Kidney (tissue), 13 donors: ENCODE measurements at regions not wholly inside any gene's neighbourhood (a gene's known extent, or its start where the extent isn't known, plus 50 kb on each side); places are given as distances from the start of the nearest gene placed in this dataset.
A peak's percentile ranks its signal among the peaks of the same experiment; 100 is the strongest.

ENCODE experiments used
- DNase-seq, 5 donors: peaks; one replicate each; pipeline ENCODE4 v3.0.0-alpha.2; 2013 to 2020
- FAIRE-seq: peaks from 2 replicates; lab custom pipeline; 2012; peaks lifted over from hg19 to GRCh38; lab: Jason Lieb, UNC
- H3K27ac ChIP-seq, 2 donors: one replicate each; pipeline ENCODE4 v1.7.0; 2013; ENCODE audit warnings: low read depth in 2 of 2, low read length in 2 of 2, inconsistent platforms in 1 of 2
- H3K27me3 ChIP-seq: one replicate; pipeline ENCODE4 v1.7.1; 2013; ENCODE audit warnings: low read length, inconsistent platforms; ENCODE audit not compliant: control insufficient read depth, insufficient read depth
- H3K36me3 ChIP-seq, 3 donors: one replicate each; pipeline versions ENCODE4 v1.7.0 to v1.7.1; 2013; ENCODE audit warnings: low read length in 3 of 3, control low read depth in 1 of 3, inconsistent platforms in 1 of 3; ENCODE audit not compliant: insufficient read depth in 3 of 3, control insufficient read depth in 2 of 3
- H3K4me1 ChIP-seq, 3 donors: one replicate each; pipeline versions ENCODE4 v1.7.0 to v1.7.1; 2013; ENCODE audit warnings: low read length in 3 of 3, inconsistent platforms in 1 of 3, low read depth in 1 of 3; ENCODE audit not compliant: control insufficient read depth in 2 of 3, insufficient read depth in 2 of 3
- H3K4me3 ChIP-seq, 3 donors: one replicate each; pipeline versions ENCODE4 v1.7.0 to v1.8.1; 2013; ENCODE audit warnings: low read length in 3 of 3, control low read depth in 1 of 3, inconsistent platforms in 1 of 3
- H3K9ac ChIP-seq, 3 donors: one replicate each; pipeline versions ENCODE4 v1.7.0 to v1.7.1; 2013; ENCODE audit warnings: low read length in 3 of 3, control low read depth in 1 of 3, inconsistent platforms in 1 of 3
- H3K9me3 ChIP-seq, 3 donors: one replicate each; pipeline versions ENCODE4 v1.7.0 to v1.7.1; 2013; ENCODE audit warnings: low read length in 3 of 3, control low read depth in 1 of 3, inconsistent platforms in 1 of 3; ENCODE audit not compliant: control insufficient read depth in 2 of 3, insufficient read depth in 1 of 3
- intact Hi-C: fragments of 100-400 bp; cut with DNase I; formaldehyde crosslinking; loops from one replicate; pipeline ENCODE4 v1.11.1; 2022
- TF ChIP-seq, protein P1 (sequence below): IDR thresholded peaks from 3 replicates; pipeline ENCODE4 v1.5.1; 2012; ENCODE audit warnings: mild to moderate bottlenecking, moderate library complexity, borderline replicate concordance; ENCODE audit not compliant: insufficient read depth; ENCODE audit errors: extremely low read depth
- donor health status: control.
- donor health status: control.
- donor health status: control.
- donor health status: control.
- donor health status: control.
- donor health status: DM: yes; HTN: yes; CAD: no.
- donor health status: Normal renal cell carcinoma (clear cell type).

DNA sequence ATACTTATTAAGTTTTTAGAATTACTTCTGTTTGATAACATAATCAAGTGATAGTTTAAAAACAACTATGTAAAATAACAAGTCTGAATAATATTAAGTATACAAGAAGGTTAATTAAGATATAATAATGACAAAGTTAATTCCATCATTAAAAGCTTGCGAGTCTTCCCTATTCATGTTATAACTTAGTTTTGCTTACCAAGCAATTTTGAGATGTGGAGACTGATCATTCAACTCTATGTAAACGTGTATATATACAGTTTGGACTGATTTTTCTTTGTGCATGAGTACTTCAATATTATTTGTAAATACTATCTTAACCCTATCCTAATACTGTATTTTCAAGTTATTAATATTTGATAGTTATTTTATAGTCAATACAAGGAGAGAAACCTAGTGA is 870.9 kb downstream of the GBE1 start:
- DNase-seq (no peak), FAIRE-seq (no peak)
- Histone ChIP-seq H3K9me3 (peaks cover 0 to 4% (median 0%) of the 10 kb centered on the region in 3 donors), H3K4me3 (no peak overlapping the region), H3K27me3 (no peaks in the 10 kb centered on the region), H3K27ac (no peak overlapping the region), H3K36me3 (no peaks in the 10 kb centered on the region), H3K4me1 (no peaks in the 10 kb centered on the region), H3K9ac (no peak overlapping the region)
- intact Hi-C loops, result no loop called here
- TF ChIP-seq, protein P1, sequence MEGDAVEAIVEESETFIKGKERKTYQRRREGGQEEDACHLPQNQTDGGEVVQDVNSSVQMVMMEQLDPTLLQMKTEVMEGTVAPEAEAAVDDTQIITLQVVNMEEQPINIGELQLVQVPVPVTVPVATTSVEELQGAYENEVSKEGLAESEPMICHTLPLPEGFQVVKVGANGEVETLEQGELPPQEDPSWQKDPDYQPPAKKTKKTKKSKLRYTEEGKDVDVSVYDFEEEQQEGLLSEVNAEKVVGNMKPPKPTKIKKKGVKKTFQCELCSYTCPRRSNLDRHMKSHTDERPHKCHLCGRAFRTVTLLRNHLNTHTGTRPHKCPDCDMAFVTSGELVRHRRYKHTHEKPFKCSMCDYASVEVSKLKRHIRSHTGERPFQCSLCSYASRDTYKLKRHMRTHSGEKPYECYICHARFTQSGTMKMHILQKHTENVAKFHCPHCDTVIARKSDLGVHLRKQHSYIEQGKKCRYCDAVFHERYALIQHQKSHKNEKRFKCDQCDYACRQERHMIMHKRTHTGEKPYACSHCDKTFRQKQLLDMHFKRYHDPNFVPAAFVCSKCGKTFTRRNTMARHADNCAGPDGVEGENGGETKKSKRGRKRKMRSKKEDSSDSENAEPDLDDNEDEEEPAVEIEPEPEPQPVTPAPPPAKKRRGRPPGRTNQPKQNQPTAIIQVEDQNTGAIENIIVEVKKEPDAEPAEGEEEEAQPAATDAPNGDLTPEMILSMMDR, result no peak

DNA sequence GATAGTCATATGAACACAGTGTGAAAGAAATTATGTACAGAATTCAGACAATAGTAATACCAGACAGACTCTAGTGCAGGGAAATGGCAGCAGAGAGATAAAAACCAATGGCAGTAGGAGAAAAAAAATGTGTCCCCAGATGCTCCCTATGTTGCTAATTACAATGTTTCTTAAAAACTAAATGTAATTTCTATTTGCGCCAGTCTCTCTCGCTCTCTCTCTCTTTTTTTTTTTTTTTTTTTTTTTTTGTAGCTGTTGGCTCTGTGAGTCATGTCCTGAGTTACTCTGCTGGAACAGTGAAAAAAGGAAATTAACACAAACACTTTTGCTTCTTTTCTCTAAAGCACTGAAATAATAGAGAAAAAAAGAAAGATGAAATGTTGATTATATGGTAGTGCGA is 871.9 kb downstream of the GBE1 start:
- H3K27me3 ChIP-seq, result no peaks in the 10 kb centered on the region
- DNase-seq, result no peak
- H3K4me3 ChIP-seq, result no peak overlapping the region
- no peaks in the 10 kb centered on the region for H3K4me1 ChIP-seq
- no peaks in the 10 kb centered on the region for H3K36me3 ChIP-seq
- TF ChIP-seq, protein P1, result no peak
- no peak overlapping the region for H3K9ac ChIP-seq
- H3K27ac ChIP-seq, result no peak overlapping the region
- intact Hi-C loops, result no loop called here
- no peak for FAIRE-seq
- H3K9me3 ChIP-seq, result peaks cover 0 to 4% (median 0%) of the 10 kb centered on the region in 3 donors

DNA sequence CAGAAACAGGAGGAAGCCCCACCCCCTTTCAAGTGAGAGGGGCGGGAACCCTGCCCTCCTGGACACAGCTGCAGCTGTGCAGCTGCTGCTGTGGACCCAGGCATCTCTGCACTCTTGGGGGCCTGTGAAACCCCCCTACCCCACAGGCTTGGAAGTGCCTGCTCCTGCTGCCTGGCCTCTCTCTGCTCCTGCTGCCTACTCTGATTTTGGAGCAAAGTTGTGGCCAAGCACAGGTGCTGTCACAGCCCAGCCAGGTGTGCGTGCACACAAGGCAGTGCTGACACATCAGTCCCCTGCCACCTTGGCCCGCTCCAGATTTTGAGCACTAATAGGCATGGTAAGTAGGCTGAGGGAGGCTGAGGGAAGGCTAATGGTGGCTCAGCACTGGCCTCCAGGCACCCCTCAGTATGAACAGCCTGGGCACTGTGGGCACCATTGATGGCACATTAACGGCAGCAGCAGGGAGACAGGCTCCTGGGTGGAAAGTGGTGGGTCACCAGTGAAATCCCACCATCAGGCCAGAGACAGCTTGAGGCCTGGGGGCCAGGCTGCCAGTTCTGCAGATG is 890.9 kb downstream of the GBE1 start:
- Histone ChIP-seq H3K36me3 (no peaks in the 10 kb centered on the region), H3K9ac (no peak overlapping the region), H3K4me3 (no peak overlapping the region), H3K27me3 (no peaks in the 10 kb centered on the region), H3K9me3 (no peaks in the 10 kb centered on the region), H3K27ac (no peak overlapping the region), H3K4me1 (no peaks in the 10 kb centered on the region)
- DNase-seq (peak in 1 of 5 donors; percentile 49), FAIRE-seq (no peak)
- TF ChIP-seq, protein P1, result no peak
- intact Hi-C loops, result no loop called here

DNA sequence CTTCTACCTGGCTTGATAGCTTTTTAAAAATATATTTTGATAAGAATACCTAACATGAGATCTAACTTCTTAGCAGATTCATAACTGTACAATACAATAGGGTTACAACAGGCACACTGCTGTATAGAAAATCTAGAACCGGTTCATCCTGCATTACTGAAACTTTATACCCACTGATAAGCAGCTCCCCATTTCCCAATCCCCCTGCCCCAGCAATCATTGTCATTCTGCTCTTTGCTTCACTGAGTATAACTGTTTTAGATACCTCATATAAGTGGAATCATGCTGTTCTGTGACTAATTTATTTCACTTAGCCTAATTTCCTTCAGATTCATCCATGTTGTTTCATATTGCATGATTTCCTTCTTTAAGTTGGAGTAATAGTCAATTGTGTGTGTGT is 906.0 kb downstream of the GBE1 start:
- FAIRE-seq (no peak), DNase-seq (no peak)
- Histone ChIP-seq H3K9me3 (peaks cover 0 to 3% (median 0%) of the 10 kb centered on the region in 3 donors), H3K9ac (no peak overlapping the region), H3K36me3 (no peaks in the 10 kb centered on the region), H3K4me1 (no peaks in the 10 kb centered on the region), H3K27ac (no peak overlapping the region), H3K27me3 (no peaks in the 10 kb centered on the region), H3K4me3 (no peak overlapping the region)
- intact Hi-C loops, result no loop called here
- TF ChIP-seq, protein P1, result no peak
